Type B pancreatic cell (in vitro differentiated cells): ENCODE measurements at regions not wholly inside any gene's neighbourhood (a gene's known extent, or its start where the extent isn't known, plus 50 kb on each side); places are given as distances from the start of the nearest gene placed in this dataset.
"Not testable (repeated sequence)": the region's sequence is repeated elsewhere in the genome, so short reads cannot be mapped to it uniquely, and the experiment has no call there.

Source experiments
- DNase-seq: peaks from one replicate; pipeline ENCODE4 v3.0.0; 2021; ENCODE audit warnings: mixed read lengths; ENCODE audit not compliant: unreplicated experiment; ENCODE audit errors: extremely low spot score
- H3K27ac Mint-ChIP-seq: 2 replicates; pipeline ENCODE4 v1.8.0; 2021; ENCODE audit warnings: mild to moderate bottlenecking, mixed read lengths
- H3K27me3 Mint-ChIP-seq: 2 replicates; pipeline ENCODE4 v1.8.0; 2021; ENCODE audit warnings: mixed read lengths
- H3K36me3 Mint-ChIP-seq: 2 replicates; pipeline ENCODE4 v1.8.0; 2021; ENCODE audit warnings: mixed read lengths
- H3K4me1 Mint-ChIP-seq: one replicate; pipeline ENCODE4 v1.8.0; 2021; ENCODE audit warnings: mixed read lengths; ENCODE audit not compliant: unreplicated experiment
- H3K4me3 Mint-ChIP-seq: 2 replicates; pipeline ENCODE4 v1.8.0; 2021; ENCODE audit warnings: mild to moderate bottlenecking, mixed read lengths
- H3K9me3 Mint-ChIP-seq: 2 replicates; pipeline ENCODE4 v1.8.0; 2021; ENCODE audit warnings: mixed read lengths
- CTCF ChIP-seq: fragments of 200-600 bp; sonication (generic); conservative IDR thresholded peaks from 2 replicates; pipeline ENCODE4 v1.5.0; 2021; ENCODE audit warnings: antibody characterized with exemption, mild to moderate bottlenecking

- no peak for TF ChIP-seq CTCF
- no peaks in the 10 kb centered on the region for H3K27me3 Mint-ChIP-seq
- no peak overlapping the region for H3K27ac Mint-ChIP-seq
- H3K4me1 Mint-ChIP-seq, result no peaks in the 10 kb centered on the region
- no peaks in the 10 kb centered on the region for H3K36me3 Mint-ChIP-seq
- H3K4me3 Mint-ChIP-seq, result no peak overlapping the region
- no peak for DNase-seq
- no peaks in the 10 kb centered on the region for H3K9me3 Mint-ChIP-seq
Measured at GRCh38 chr2:134056173-134056572, 197.7 kb upstream of the MGAT5 start.

- not testable (repeated sequence) for H3K27me3 Mint-ChIP-seq, H3K4me1 Mint-ChIP-seq
Measured at GRCh38 chr2:134061066-134061465, 192.8 kb upstream of the MGAT5 start.

GRCh38 chr2:134062235-134062634, 191.6 kb upstream of the MGAT5 start:
- H3K36me3 Mint-ChIP-seq, H3K27me3 Mint-ChIP-seq, H3K4me1 Mint-ChIP-seq, H3K27ac Mint-ChIP-seq, H3K4me3 Mint-ChIP-seq, H3K9me3 Mint-ChIP-seq, DNase-seq: not testable (repeated sequence)

More at GRCh38 chr2:134061066-134061465, 192.8 kb upstream of the MGAT5 start:
- H3K9me3 Mint-ChIP-seq, H3K27ac Mint-ChIP-seq, H3K4me3 Mint-ChIP-seq, H3K36me3 Mint-ChIP-seq, DNase-seq: not testable (repeated sequence)

GRCh38 chr2:134063916-134064315, 190.0 kb upstream of the MGAT5 start:
- H3K4me3 Mint-ChIP-seq, H3K27ac Mint-ChIP-seq, H3K27me3 Mint-ChIP-seq, H3K4me1 Mint-ChIP-seq, DNase-seq, H3K36me3 Mint-ChIP-seq, H3K9me3 Mint-ChIP-seq: not testable (repeated sequence)

GRCh38 chr2:134070281-134070741, 183.6 kb upstream of the MGAT5 start:
- no peak overlapping the region for H3K4me3 Mint-ChIP-seq
- no peaks in the 10 kb centered on the region for H3K9me3 Mint-ChIP-seq
- H3K27ac Mint-ChIP-seq, result no peak overlapping the region
- no peaks in the 10 kb centered on the region for H3K36me3 Mint-ChIP-seq
- DNase-seq, result no peak
- H3K4me1 Mint-ChIP-seq, result no peaks in the 10 kb centered on the region
- no peak for TF ChIP-seq CTCF
- no peaks in the 10 kb centered on the region for H3K27me3 Mint-ChIP-seq

GRCh38 chr2:134072341-134072740, 181.5 kb upstream of the MGAT5 start:
- no peaks in the 10 kb centered on the region for H3K4me1 Mint-ChIP-seq
- H3K36me3 Mint-ChIP-seq, result no peaks in the 10 kb centered on the region
- H3K4me3 Mint-ChIP-seq, result no peak overlapping the region
- H3K27ac Mint-ChIP-seq, result no peak overlapping the region
- TF ChIP-seq CTCF, result no peak
- no peaks in the 10 kb centered on the region for H3K9me3 Mint-ChIP-seq
- no peak for DNase-seq
- no peaks in the 10 kb centered on the region for H3K27me3 Mint-ChIP-seq

- peaks cover 3% of the 10 kb centered on the region for H3K27me3 Mint-ChIP-seq
- H3K9me3 Mint-ChIP-seq, result no peaks in the 10 kb centered on the region
- TF ChIP-seq CTCF, result no peak
- H3K4me1 Mint-ChIP-seq, result no peaks in the 10 kb centered on the region
- no peak overlapping the region for H3K27ac Mint-ChIP-seq
- DNase-seq, result no peak
- no peak overlapping the region for H3K4me3 Mint-ChIP-seq
- H3K36me3 Mint-ChIP-seq, result no peaks in the 10 kb centered on the region
Measured at GRCh38 chr2:134073023-134073422, 180.8 kb upstream of the MGAT5 start.
